ENCODE measurements at regions not wholly inside any gene's neighbourhood (a gene's known extent, or its start where the extent isn't known, plus 50 kb on each side); places are given as distances from the start of the nearest gene placed in this dataset.

- DNase-seq: no peak
These were observed 89.2 kb upstream of the MKLN1 start for GRCh38 chr7:131238347-131238931.

- DNase-seq: no peak
These were observed 86.3 kb upstream of the MKLN1 start for GRCh38 chr7:131241386-131241785.

DNA sequence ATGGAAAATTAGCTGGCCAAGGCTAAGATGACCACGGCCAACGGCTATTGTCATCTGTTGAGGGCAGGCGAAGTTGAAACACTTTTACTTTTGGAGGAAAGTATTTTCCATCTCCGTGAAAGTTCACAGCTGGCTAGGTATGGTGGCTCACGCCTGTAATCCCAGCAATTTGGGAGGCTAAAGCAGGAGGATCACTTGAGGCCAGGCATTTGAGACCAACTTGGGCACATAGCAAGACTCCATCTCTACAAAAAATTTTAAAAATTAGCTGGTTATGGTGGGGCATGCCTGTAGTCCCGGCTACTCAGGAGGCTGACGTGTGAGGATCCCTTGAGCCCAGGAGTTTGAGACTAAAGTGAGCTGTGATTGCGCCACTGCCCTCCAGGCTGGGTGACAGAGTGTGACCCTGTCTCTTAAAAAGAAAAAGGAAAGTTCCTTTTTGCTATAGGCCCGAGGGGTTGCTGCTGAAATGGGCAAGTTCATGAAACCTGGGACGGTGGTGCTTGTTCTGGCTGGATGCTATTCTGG is 85.5 kb upstream of the MKLN1 start:
- no peak for DNase-seq

GRCh38 chr7:131244259-131244852 is 83.3 kb upstream of the MKLN1 start:
- no peak for DNase-seq

DNA sequence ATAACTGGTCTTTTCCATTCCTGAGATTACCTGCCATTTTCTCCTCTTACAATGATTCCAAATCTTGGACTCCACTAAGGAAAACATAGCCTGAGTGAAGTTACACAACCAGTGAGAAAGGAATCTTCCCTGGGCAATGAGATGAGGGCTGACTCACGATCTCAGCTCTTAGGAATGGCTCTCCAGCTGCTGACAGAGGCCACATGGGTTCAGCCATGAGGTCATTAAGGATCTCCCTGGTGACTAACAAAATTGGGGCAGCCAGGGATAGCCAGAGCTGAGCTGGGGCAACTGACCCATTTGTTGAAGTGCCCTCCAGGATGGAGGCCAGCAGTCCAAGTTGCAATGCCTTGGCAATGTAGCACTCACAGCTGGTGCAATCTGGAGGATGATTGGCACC is 78.7 kb upstream of the MKLN1 start:
- DNase-seq: no peak

DNA sequence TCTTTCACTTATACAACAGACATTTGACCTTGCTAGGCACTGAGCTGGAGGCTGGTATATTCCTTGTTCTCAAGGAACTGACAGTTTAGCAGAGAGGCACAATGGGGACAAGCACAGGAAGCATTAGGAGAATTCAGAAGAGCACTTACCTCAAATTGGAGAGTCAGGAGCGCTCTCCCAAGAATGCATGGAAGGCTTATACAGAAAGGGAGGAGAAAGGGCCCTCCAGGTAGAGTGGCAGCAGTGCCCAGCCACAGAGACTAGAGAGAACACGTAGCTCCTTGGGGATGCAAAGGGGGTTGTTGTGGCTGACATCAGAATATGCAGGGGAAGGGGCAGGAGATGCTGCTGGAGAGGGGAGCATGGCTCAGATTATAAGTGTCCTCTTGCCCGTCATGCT is 78.2 kb upstream of the MKLN1 start:
- DNase-seq: no peak

- no peak for DNase-seq
These were observed 77.3 kb upstream of the MKLN1 start for GRCh38 chr7:131250331-131250730.

DNA sequence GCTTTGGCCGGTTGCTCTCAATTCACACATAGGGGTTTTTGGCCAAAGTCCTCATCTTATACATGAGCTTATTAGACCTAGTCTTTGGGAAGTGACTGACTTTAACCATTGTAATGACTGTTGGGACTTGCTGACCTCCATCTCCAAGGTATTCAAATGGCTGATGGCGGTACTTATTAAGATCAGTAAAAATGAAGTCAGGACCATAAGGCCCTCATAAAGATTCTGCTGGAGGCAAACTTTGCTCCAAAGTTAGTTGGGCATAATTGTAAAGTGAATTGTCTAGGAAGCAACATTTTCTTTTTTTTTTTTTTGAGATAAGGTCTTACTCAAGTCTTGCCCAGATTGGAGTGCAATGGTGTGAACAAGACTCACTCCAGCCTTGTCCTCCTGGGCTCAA is 76.3 kb upstream of the MKLN1 start:
- DNase-seq: no peak

GRCh38 chr7:131252976-131253375 is 74.7 kb upstream of the MKLN1 start:
- DNase-seq: no peak

- no peak for DNase-seq
These were observed 73.5 kb upstream of the MKLN1 start for GRCh38 chr7:131254211-131254610.

DNA sequence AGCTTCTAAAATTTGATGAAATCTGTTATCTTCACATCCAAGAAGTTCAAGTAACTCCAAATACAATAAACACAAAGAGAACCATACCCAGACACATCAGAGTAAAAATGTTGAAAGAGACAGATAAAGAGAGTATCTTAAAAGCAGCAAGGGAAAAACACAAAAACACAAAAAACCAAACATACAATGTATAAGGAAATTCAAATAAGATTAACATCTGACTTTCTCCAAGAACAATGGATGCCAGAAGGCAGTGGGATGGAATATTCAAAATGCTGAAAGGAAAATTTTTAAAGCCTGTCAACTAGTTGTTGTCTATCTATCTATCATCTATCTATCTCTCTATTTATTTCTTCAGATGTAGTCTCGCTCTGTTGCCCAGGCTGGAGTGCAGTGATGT is 72.4 kb upstream of the MKLN1 start:
- DNase-seq: no peak

DNA sequence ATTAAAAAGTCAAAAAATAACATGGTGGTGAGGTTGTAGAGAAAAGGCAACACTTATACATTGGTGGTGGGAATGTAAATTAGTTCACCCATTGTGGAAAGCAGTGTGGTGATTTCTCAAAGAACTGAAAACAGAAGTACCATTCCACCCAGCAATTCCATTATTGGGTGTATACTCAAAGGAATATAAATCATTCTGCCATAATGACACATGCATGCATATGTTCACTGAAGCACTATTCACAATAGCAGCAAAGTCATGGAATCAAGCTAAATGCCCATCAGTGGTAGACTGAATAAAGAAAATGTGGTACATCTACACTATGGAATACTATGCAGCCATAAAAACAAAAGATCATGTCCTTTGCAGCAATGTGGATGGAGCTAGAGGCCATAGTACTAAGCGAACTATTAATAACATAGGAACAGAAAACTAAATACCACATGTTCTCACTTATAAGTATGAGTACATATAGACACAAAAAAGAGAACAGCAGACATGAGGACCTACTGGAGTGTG is 66.1 kb upstream of the MKLN1 start:
- no peak for DNase-seq

- DNase-seq: no peak
These were observed 62.4 kb upstream of the MKLN1 start for GRCh38 chr7:131265227-131265626.

DNA sequence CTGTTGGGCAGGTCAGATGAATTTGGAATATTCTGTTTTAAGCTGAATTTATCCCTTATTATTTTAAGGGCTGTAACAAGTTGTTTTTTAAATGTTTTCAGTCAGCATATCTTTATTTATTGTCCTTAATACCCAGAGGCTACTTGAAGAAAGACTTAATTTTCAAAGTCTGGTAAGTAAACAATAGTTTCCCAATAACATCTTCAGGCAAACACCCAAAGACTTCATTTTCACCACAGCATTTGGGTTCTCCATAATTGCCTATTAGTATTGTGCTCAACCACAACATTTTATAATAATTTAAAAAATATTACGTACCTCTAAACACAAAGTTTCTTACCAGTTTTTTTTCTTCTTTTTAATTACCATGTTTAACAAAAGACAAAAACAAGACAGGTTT is 60.0 kb upstream of the MKLN1 start:
- DNase-seq: no peak

DNA sequence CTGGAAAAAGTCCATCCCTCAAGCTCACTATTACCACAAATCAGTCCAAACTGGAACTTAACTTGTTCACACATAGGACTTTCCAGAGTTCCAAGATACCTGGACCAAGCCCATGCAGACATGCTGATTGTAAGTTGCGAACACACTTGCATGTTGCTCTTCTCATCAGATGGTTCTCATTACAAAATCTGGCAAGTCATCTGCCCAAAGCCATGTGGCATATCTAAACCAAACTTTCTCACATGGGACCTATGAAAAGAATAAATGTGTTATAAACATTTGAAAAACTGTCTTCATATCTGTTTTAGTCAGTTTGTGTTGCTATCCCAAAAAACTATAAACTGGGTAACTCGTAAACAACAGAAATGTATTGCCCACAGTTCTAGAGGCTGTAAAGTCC is 58.8 kb upstream of the MKLN1 start:
- DNase-seq: no peak

- no peak for DNase-seq
These were observed 55.6 kb upstream of the MKLN1 start for GRCh38 chr7:131272086-131272485.

DNA sequence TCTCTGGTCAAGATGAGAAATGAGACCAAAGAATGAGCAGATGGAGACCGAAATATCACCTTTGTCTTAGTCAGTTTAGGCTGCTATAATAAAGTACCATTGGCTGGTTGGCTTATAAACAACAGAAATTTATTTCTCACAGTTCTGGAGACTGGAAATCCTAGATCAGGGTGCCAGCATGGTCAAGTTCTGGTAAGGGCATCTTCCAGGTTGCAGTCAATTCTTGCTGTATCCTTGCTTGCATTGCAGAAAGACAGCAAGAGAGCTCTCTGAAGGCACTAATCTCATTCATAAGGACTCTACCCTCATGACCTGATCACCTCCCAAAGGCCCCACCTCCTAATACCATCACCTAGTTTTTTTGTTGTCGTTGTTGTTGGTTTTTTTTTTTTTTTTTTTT is 52.7 kb upstream of the MKLN1 start:
- no peak for DNase-seq

DNA sequence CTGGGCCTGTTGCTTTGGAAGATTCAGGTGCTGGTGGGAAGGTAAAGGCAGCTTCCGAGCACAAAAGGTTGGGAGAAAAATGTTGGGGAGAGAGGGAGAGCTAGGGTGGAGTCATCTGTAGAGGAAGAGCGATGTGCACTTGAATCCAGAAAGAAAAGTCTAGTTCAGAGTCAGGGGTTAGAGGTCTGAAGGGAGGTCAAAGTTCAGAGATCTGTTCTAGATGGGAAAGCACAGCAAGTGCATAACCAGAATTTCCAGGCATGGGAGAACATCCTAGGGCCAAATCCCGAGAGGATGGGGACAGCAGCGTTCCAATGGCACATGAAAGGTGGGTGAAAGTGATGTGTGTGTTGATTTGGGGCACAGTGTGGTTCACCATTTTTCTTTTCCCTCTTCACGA is 51.5 kb upstream of the MKLN1 start:
- no peak for DNase-seq

DNA sequence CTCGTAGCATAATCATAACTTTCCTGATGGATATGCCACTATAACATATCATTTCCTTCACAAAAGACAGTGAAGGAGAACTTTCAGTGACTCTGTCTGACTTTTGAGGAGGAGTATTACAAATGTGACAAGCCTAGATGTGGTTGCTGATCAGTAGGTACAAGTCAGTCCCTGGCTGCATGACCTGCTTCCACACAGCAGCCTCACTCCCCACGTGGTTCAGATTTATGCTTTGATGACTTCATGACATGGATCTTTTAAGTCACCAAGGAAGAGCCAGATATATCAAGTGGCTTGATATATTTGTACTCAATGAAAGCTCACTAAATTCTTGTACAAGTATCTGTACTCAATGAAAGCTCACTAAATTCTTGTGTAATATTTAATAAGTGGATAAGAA is 50.9 kb upstream of the MKLN1 start:
- DNase-seq: no peak
